Activated CD4-positive, alpha-beta T cell treated with anti-CD3 and anti-CD28 coated beads, Interleukin-2, Interleukin-4, amounts not matched to agents 100 ng/mL and 50 ng/mL, durations not matched to agents 16 hours and 8 hours (primary cell): ENCODE measurements at regions not wholly inside any gene's neighbourhood (a gene's known extent, or its start where the extent isn't known, plus 50 kb on each side); places are given as distances from the start of the nearest gene placed in this dataset.

Experiments
- DNase-seq: peaks from one replicate; pipeline ENCODE4 v3.0.0-alpha.2; 2020; ENCODE audit warnings: low spot score

DNA sequence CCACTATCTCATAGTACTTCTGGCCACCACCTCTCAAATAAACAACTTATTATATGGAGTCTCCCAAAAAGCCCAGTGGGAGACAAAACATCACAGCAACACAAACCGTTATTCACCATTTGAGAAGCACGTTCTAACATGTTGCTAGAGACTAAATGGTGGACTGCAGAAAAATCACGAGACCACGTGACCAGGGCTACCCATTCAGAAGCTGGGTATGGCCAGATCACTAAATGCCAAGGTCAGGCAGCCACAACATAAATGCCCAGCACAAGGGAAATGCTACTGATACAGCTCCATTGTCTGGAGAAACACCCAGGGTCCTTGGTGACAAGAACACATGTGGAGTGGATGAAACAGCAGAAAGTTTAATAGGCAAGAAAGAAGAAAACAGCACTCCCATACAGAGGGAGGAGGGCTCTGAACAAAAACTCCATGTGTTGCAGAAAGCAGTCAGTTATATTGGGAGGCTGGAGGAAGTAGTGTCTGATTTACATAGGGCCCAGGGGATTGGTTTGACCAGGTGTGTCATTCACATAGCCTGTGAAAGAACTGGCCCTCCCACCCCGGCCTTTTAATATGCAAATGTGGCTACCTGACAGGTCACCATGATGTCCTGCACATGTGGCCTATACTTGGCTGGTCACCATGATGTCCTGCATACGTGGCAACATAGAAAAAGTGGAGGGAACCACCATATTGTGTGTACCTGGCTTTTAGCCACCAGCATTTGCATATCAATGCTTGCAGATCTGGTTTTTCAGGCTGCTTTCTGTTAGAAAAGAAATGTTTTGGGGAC lies 97.2 kb downstream of the TRIM36 start:
- no peak for DNase-seq

- DNase-seq, result no peak
These were observed 99.0 kb downstream of the TRIM36 start for GRCh38 chr5:115070737-115071136.

GRCh38 chr5:115069087-115069968 lies 100.4 kb downstream of the TRIM36 start:
- peak; percentile 14 for DNase-seq

- peak; percentile 71 for DNase-seq
These were observed 101.2 kb downstream of the TRIM36 start for GRCh38 chr5:115068239-115069086.

- DNase-seq, result no peak
These were observed 105.3 kb downstream of the TRIM36 start for GRCh38 chr5:115064380-115064779.

- DNase-seq, result no peak
These were observed 115.2 kb downstream of the TRIM36 start for GRCh38 chr5:115054387-115054951.

DNA sequence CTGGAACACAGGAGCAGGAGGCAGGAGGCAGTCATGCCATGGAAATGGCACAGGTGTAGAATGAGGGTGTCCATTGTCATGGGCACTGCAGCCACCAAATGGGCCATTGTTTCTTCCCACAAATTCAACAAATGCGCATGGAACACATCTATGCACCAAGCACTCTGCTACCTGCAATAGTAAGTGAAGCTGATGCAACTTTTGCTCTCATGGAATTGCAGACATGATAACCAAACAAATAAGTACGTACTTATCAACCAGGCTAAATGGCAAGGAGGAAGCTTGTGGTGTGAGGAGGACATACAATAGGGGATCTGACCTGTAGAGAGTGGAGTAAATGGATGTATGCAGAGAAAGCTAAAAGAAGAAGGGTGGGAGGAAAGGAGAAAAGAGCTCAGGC lies 116.8 kb downstream of the TRIM36 start:
- DNase-seq, result no peak

GRCh38 chr5:115050866-115051265 lies 118.8 kb downstream of the TRIM36 start:
- no peak for DNase-seq

- DNase-seq, result no peak
These were observed 135.8 kb downstream of the TRIM36 start for GRCh38 chr5:115033861-115034260.

- no peak for DNase-seq
These were observed 141.2 kb downstream of the TRIM36 start for GRCh38 chr5:115028557-115028956.

DNA sequence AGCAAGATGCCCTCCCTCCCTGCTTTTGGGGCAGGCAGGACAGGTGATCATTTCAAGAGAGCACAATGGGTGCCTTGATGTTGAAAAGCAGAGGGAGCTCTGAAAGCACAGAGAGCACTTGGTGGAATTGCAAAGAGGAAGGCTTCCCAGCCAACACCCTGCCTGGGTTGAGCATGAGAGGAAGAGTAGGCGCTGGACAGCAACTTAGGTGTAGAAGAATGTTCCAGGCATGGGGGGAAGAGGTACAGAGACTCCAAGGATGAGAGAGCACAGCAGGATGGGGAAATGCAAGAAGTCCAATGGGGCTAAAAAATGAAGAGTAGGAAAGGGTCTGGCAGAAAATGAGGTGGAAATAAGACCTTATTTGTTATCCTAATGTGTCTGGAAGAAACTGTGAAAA lies 144.8 kb downstream of the TRIM36 start:
- no peak for DNase-seq

DNA sequence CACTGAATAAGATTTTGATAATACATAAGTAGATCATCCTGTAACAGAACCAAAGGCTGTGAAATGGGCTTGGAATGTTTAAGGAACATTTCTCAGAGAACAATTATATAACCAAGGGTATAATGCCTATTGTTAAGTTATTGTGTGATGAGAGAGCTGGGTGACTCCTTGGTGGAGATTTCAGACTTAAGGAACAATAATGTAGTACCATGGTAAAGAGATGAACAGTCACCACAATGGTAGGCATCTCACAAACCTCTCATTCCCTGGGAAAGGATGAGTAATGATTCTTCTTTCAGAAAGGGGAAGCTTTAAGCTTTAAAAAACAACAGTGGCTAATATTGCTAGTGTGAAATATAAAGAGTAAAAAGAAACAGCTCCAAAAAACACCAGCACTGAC lies 147.4 kb downstream of the TRIM36 start:
- no peak for DNase-seq

GRCh38 chr5:115016646-115017045 lies 153.1 kb downstream of the TRIM36 start:
- no peak for DNase-seq

- DNase-seq, result no peak
These were observed 170.5 kb downstream of the TRIM36 start for GRCh38 chr5:114999176-114999575.

GRCh38 chr5:114989512-114989911 lies 180.2 kb downstream of the TRIM36 start:
- no peak for DNase-seq

- DNase-seq, result no peak
These were observed 181.6 kb downstream of the TRIM36 start for GRCh38 chr5:114988096-114988495.

DNA sequence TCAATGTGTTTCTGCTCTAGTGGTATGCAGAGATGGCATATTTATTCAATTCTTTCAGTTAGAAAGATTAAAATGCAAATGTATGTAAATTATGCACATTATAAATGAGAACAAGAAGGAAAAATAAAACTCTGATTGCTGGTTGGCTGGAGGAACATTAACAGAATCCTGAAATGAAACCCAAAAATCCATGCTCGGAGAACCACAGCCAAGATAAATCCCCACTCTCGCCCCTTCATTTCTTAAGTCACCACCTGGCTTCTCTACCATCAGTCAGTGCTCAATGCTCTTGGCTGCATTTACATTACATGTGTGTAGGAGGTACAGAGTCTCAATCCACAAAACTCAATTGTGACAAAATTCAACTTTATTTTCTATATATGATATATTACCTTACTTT lies 184.9 kb downstream of the TRIM36 start:
- DNase-seq, result no peak

DNA sequence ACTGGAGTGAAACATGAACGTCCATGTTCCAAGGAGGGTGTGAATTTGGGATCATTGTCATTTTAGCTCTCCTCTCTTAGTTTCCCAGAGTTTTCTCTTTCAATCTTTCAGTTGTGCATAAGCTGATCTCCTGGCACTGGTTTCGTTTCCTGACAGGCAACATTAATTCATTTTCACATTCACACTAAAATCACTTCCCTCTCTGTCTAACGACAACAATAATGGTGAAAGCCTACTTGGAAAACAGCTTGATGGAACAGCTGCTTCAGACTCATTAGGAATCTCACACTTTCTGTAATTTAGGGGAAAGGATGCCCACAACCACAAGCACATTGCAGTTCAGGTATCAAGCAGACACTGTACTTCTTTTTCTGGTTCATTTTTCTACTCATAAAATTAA lies 188.6 kb downstream of the TRIM36 start:
- DNase-seq, result no peak

DNA sequence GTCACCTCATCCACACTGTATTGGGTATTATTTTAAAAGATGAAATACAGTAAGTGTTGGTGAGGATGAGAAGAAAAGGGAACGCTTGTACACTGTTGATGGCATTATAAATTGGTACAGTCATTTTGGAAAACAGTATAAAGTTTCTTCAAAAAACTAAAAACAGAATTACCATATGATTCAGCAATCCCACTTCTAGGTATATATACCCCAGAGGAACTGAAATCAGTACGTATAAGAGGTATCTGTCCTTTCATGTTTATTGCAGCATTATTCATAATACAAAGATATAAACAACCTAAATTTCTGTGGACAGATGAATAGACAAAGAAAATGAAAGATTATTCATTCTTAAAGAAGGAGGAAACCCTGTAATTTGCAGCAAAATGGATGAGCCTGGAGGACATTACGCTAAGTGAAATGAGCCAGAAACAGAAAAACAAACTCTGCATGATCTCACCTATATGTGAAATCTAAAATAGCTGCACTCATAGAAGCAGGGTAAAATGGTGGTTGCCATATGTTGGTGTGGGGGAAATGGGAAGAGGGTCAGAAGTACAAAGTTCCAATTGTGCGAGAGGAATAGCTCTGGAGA lies 191.6 kb downstream of the TRIM36 start:
- DNase-seq, result peak; percentile 1

DNA sequence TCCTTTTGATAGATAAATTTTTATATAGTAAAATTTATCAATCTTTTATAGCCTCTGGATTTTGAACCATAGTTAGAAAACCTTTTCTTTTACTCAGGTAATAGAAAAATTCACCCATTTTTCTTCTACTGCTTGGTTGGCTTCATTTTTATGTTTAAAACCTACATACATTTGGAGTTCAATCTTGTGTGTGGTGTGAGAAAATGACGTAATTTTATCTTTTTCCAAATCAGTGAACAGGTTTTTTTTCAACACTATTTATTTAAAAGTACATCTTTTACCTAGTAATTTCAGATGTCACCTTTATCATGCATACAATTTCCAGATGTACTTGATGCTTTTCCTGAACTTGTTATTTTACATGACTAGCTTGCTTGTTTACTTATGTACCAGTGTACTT lies 200.2 kb downstream of the TRIM36 start:
- no peak for DNase-seq

GRCh38 chr5:114957384-114957783 lies 212.3 kb downstream of the TRIM36 start:
- DNase-seq, result no peak

- no peak for DNase-seq
These were observed 216.1 kb downstream of the TRIM36 start for GRCh38 chr5:114953565-114953964.
